Fibroblast of lung (primary cell): ENCODE measurements at regions not wholly inside any gene's neighbourhood (a gene's known extent, or its start where the extent isn't known, plus 50 kb on each side); places are given as distances from the start of the nearest gene placed in this dataset.

ENCODE experiments used
- DNase-seq, 2 donors: peaks; one replicate each; pipeline versions ENCODE4 v3.0.0 to v3.0.0-alpha.2; 2010; ENCODE audit warnings: low read depth in 2 of 2
- H2AFZ ChIP-seq: 2 replicates; pipeline ENCODE4 v1.5.1; 2012; ENCODE audit warnings: low read length, control low read depth, inconsistent platforms
- H3K27ac ChIP-seq: 2 replicates; pipeline ENCODE4 v1.5.1; 2011; ENCODE audit warnings: low read length, control low read depth; ENCODE audit not compliant: insufficient read depth
- H3K27me3 ChIP-seq: 2 replicates; pipeline ENCODE4 v1.5.1; 2011; ENCODE audit warnings: mild to moderate bottlenecking, low read length; ENCODE audit not compliant: control insufficient read depth, insufficient read depth
- H3K36me3 ChIP-seq: 2 replicates; pipeline ENCODE4 v1.5.1; 2011; ENCODE audit warnings: low read length; ENCODE audit not compliant: control insufficient read depth, insufficient read depth
- H3K4me1 ChIP-seq: 2 replicates; pipeline ENCODE4 v1.5.1; 2011; ENCODE audit warnings: low read length; ENCODE audit not compliant: control insufficient read depth, insufficient read depth; ENCODE audit errors: extremely low read depth
- H3K4me2 ChIP-seq: 2 replicates; pipeline ENCODE4 v1.5.1; 2011; ENCODE audit warnings: low read length, control low read depth; ENCODE audit not compliant: insufficient read depth; ENCODE audit errors: extremely low read depth
- H3K4me3 ChIP-seq, 4 experiments: fragments of 200-600 bp in 1 of 4; sonication (generic) in 1 of 4; replicated peaks in 1 of 4; 2 replicates each; pipeline ENCODE4 v1.5.1; 2011 to 2016; ENCODE audit warnings: low read length in 4 of 4, low read depth in 3 of 4, mild to moderate bottlenecking in 3 of 4, control low read depth in 2 of 4, inconsistent platforms in 1 of 4, mixed read lengths in 1 of 4; ENCODE audit not compliant: insufficient read depth in 1 of 4; ENCODE audit errors: control extremely low read depth in 1 of 4
- H3K79me2 ChIP-seq: 2 replicates; pipeline ENCODE4 v1.5.1; 2012; ENCODE audit warnings: mild to moderate bottlenecking, low read length, inconsistent platforms; ENCODE audit not compliant: control insufficient read depth, insufficient read depth
- H3K9ac ChIP-seq: 2 replicates; pipeline ENCODE4 v1.5.1; 2011; ENCODE audit warnings: mild to moderate bottlenecking, low read length, control low read depth; ENCODE audit not compliant: insufficient read depth
- H3K9me3 ChIP-seq: 2 replicates; pipeline ENCODE4 v1.5.1; 2012; ENCODE audit warnings: low read depth, low read length; ENCODE audit not compliant: control insufficient read depth, insufficient read depth
- H4K20me1 ChIP-seq: 2 replicates; pipeline ENCODE4 v1.5.1; 2011; ENCODE audit warnings: low read length; ENCODE audit not compliant: control insufficient read depth, insufficient read depth; ENCODE audit errors: extremely low read depth
- EZH2 ChIP-seq: IDR thresholded peaks from 2 replicates; pipeline ENCODE4 v1.5.1; 2012; ENCODE audit warnings: low read length, control low read depth, mild to moderate bottlenecking; ENCODE audit errors: missing control alignments
- TF ChIP-seq, protein P1 (sequence below), 2 donors: IDR thresholded peaks in 1 of 2; conservative IDR thresholded peaks in 1 of 2; 1 replicate in 1 of 2; 2 replicates in 1 of 2; pipeline ENCODE4 v1.5.1; 2011 to 2012; ENCODE audit warnings: low read length in 2 of 2, control low read depth in 1 of 2, inconsistent platforms in 1 of 2, low read depth in 1 of 2, mild to moderate bottlenecking in 1 of 2

DNA sequence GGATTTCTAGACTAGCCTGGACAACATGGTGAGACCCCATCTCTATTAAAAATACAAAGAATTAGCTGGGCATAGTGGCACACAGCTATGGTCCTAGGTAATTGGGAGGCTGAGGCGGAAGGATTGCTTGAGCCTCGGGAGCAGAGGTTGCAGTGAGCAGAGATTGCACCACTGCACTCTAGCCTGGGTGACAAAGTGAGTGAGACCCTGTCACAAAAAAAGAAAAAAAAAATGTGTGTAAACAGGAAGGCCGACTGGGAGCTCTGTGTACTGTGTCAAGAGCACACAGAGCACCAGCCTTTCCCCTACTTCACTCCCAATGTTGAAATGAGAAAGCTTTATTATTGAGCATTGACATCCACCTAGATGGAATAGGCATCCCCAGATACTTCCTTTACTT, 681.7 kb upstream of the FSHR start:
- Histone ChIP-seq H3K79me2 (no peaks in the 10 kb centered on the region), H3K9ac (no peak overlapping the region), H3K9me3 (no peaks in the 10 kb centered on the region), H4K20me1 (no peaks in the 10 kb centered on the region), H3K36me3 (no peaks in the 10 kb centered on the region), H3K4me1 (no peaks in the 10 kb centered on the region), H3K4me2 (no peak overlapping the region), H3K27me3 (no peaks in the 10 kb centered on the region), H3K27ac (no peak overlapping the region), H3K4me3 (no peak overlapping the region), H2AFZ (no peak overlapping the region)
- TF ChIP-seq EZH2 = no peak
- TF ChIP-seq, protein P1, sequence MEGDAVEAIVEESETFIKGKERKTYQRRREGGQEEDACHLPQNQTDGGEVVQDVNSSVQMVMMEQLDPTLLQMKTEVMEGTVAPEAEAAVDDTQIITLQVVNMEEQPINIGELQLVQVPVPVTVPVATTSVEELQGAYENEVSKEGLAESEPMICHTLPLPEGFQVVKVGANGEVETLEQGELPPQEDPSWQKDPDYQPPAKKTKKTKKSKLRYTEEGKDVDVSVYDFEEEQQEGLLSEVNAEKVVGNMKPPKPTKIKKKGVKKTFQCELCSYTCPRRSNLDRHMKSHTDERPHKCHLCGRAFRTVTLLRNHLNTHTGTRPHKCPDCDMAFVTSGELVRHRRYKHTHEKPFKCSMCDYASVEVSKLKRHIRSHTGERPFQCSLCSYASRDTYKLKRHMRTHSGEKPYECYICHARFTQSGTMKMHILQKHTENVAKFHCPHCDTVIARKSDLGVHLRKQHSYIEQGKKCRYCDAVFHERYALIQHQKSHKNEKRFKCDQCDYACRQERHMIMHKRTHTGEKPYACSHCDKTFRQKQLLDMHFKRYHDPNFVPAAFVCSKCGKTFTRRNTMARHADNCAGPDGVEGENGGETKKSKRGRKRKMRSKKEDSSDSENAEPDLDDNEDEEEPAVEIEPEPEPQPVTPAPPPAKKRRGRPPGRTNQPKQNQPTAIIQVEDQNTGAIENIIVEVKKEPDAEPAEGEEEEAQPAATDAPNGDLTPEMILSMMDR (conservative IDR thresholded peaks at IDR 0.05 in 1 of 2, IDR thresholded peaks at IDR 0.05 in 1 of 2; ENCODE audit: low read depth in 1 of 2, low read length in 2 of 2) = no peak
- no peak for DNase-seq

DNA sequence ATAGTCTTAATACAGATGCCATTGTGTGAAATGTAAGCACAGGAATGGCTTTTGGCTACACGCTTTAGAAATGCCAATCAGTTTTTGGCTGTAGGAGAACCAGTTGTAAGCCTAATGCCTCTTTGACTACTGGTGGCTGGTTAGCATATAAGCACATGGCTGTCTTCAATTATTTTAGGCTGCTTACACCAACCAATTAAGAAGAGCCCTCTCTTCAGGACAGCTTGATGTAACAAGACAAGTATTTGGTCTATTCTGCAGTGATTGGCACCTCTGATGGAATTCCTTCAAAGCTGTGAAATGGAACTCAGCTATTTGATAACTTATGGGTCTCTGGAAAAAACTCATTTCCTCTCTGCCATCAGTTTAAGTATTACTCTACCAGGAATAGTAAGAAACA, 680.1 kb upstream of the FSHR start:
- H3K27me3 ChIP-seq = no peaks in the 10 kb centered on the region
- H3K4me2 ChIP-seq = no peak overlapping the region
- DNase-seq = no peak
- H4K20me1 ChIP-seq = no peaks in the 10 kb centered on the region
- no peak overlapping the region for H3K4me3 ChIP-seq
- no peaks in the 10 kb centered on the region for H3K79me2 ChIP-seq
- TF ChIP-seq, protein P1 (conservative IDR thresholded peaks at IDR 0.05 in 1 of 2, IDR thresholded peaks at IDR 0.05 in 1 of 2; ENCODE audit: low read depth in 1 of 2, low read length in 2 of 2) = no peak
- no peak for TF ChIP-seq EZH2
- H3K9ac ChIP-seq = no peak overlapping the region
- no peaks in the 10 kb centered on the region for H3K4me1 ChIP-seq
- no peaks in the 10 kb centered on the region for H3K36me3 ChIP-seq
- no peak overlapping the region for H2AFZ ChIP-seq
- no peak overlapping the region for H3K27ac ChIP-seq
- H3K9me3 ChIP-seq = no peaks in the 10 kb centered on the region

DNA sequence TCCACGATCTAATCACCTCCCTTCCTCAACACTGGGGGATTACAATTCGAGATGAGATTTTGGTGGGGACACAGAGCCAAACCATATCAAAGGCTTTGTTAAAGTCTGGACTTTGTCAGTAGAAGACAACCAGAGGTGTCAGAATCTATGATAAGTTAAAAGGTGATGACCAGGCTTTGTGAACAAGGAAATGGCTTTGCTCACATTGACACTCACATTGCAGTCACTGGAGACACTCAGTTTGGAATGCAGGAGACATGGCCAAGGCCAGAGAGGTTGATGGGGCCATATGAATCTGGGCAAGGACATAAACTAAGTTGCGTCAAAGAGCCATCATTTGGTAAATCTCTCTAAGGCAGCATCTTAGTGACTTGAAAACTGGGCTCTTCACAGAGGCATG, 678.2 kb upstream of the FSHR start:
- no peaks in the 10 kb centered on the region for H3K4me1 ChIP-seq
- H2AFZ ChIP-seq = no peak overlapping the region
- no peak overlapping the region for H3K27ac ChIP-seq
- H3K4me2 ChIP-seq = no peak overlapping the region
- no peaks in the 10 kb centered on the region for H3K79me2 ChIP-seq
- no peaks in the 10 kb centered on the region for H3K9me3 ChIP-seq
- no peak overlapping the region for H3K9ac ChIP-seq
- no peaks in the 10 kb centered on the region for H3K36me3 ChIP-seq
- TF ChIP-seq, protein P1 (conservative IDR thresholded peaks at IDR 0.05 in 1 of 2, IDR thresholded peaks at IDR 0.05 in 1 of 2; ENCODE audit: low read depth in 1 of 2, low read length in 2 of 2) = no peak
- no peak for TF ChIP-seq EZH2
- H4K20me1 ChIP-seq = no peaks in the 10 kb centered on the region
- no peaks in the 10 kb centered on the region for H3K27me3 ChIP-seq
- H3K4me3 ChIP-seq = no peak overlapping the region
- no peak for DNase-seq
